Colonic mucosa (tissue), 4 donors: ENCODE measurements at regions not wholly inside any gene's neighbourhood (a gene's known extent, or its start where the extent isn't known, plus 50 kb on each side); places are given as distances from the start of the nearest gene placed in this dataset.
A peak's percentile ranks its signal among the peaks of the same experiment; 100 is the strongest.

ENCODE experiments used
- DNase-seq: peaks from one replicate; pipeline ENCODE4 v3.0.0-alpha.2; 2020
- H3K27ac ChIP-seq: fragments of 200-600 bp; one replicate; pipeline ENCODE4 v1.8.0; 2021
- H3K27me3 ChIP-seq: fragments of 200-600 bp; one replicate; pipeline ENCODE4 v1.8.0; 2021
- H3K36me3 ChIP-seq: fragments of 200-600 bp; one replicate; pipeline ENCODE4 v1.8.0; 2021
- H3K4me1 ChIP-seq: fragments of 200-600 bp; one replicate; pipeline ENCODE4 v1.8.0; 2021; ENCODE audit warnings: mild to moderate bottlenecking
- H3K4me3 ChIP-seq: fragments of 200-600 bp; one replicate; pipeline ENCODE4 v1.8.0; 2021
- H3K9ac ChIP-seq, 2 donors: one replicate each; pipeline ENCODE4 v1.7.0; 2013; ENCODE audit warnings: control low read depth in 2 of 2, low read depth in 2 of 2, low read length in 2 of 2
- H3K9me3 ChIP-seq: fragments of 200-600 bp; one replicate; pipeline ENCODE4 v1.8.0; 2021
- CTCF ChIP-seq: fragments of 200-600 bp; IDR thresholded peaks from one replicate; pipeline ENCODE4 v1.8.0; 2022; ENCODE audit warnings: antibody characterized with exemption, mild to moderate bottlenecking
- intact Hi-C: fragments of 100-400 bp; cut with DNase I; formaldehyde crosslinking; loops from one replicate; pipeline ENCODE4 v1.14.1; 2022
- donor health status: healthy.
- donor health status: DM: no; HTN: no; CAD: no.
- donor health status: DM: no; HTN: no; CAD: no.

GRCh38 chr4:22999419-22999818 is 306.7 kb downstream of the GBA3 start:
- intact Hi-C loops = no loop called here
- Histone ChIP-seq H3K27me3 (no peaks in the 10 kb centered on the region), H3K4me3 (no peak overlapping the region), H3K9ac (no peak overlapping the region), H3K9me3 (no peaks in the 10 kb centered on the region), H3K27ac (no peak overlapping the region), H3K36me3 (no peaks in the 10 kb centered on the region), H3K4me1 (no peaks in the 10 kb centered on the region)
- DNase-seq = no peak
- TF ChIP-seq CTCF = peak; percentile 40

GRCh38 chr4:22997358-22998224 is 304.9 kb downstream of the GBA3 start:
- no peak for TF ChIP-seq CTCF
- H3K9ac ChIP-seq = no peak overlapping the region
- H3K27ac ChIP-seq = no peak overlapping the region
- intact Hi-C loops = no loop called here
- no peaks in the 10 kb centered on the region for H3K36me3 ChIP-seq
- H3K9me3 ChIP-seq = no peaks in the 10 kb centered on the region
- H3K4me3 ChIP-seq = no peak overlapping the region
- H3K4me1 ChIP-seq = no peaks in the 10 kb centered on the region
- DNase-seq = no peak
- no peaks in the 10 kb centered on the region for H3K27me3 ChIP-seq

- no peak for TF ChIP-seq CTCF
- no peaks in the 10 kb centered on the region for H3K4me1 ChIP-seq
- H3K9me3 ChIP-seq = no peaks in the 10 kb centered on the region
- H3K27me3 ChIP-seq = no peaks in the 10 kb centered on the region
- H3K9ac ChIP-seq = no peak overlapping the region
- intact Hi-C loops = no loop called here
- no peak for DNase-seq
- H3K27ac ChIP-seq = no peak overlapping the region
- no peak overlapping the region for H3K4me3 ChIP-seq
- H3K36me3 ChIP-seq = no peaks in the 10 kb centered on the region
Observed at GRCh38 chr4:22991576-22991975, 298.8 kb downstream of the GBA3 start.

GRCh38 chr4:22988526-22988925 is 295.8 kb downstream of the GBA3 start:
- Histone ChIP-seq H3K9me3 (no peaks in the 10 kb centered on the region), H3K9ac (no peak overlapping the region), H3K4me3 (no peak overlapping the region), H3K36me3 (no peaks in the 10 kb centered on the region), H3K4me1 (no peaks in the 10 kb centered on the region), H3K27ac (no peak overlapping the region), H3K27me3 (no peaks in the 10 kb centered on the region)
- intact Hi-C loops = no loop called here
- no peak for TF ChIP-seq CTCF
- DNase-seq = no peak

- Histone ChIP-seq H3K27me3 (no peaks in the 10 kb centered on the region), H3K9ac (no peak overlapping the region), H3K4me1 (no peaks in the 10 kb centered on the region), H3K27ac (no peak overlapping the region), H3K36me3 (no peaks in the 10 kb centered on the region), H3K9me3 (no peaks in the 10 kb centered on the region), H3K4me3 (no peak overlapping the region)
- TF ChIP-seq CTCF = no peak
- DNase-seq = no peak
- intact Hi-C loops = no loop called here
Observed at GRCh38 chr4:22987870-22988269, 295.1 kb downstream of the GBA3 start.
